HEK293T (cell line): ENCODE measurements at regions not wholly inside any gene's neighbourhood (a gene's known extent, or its start where the extent isn't known, plus 50 kb on each side); places are given as distances from the start of the nearest gene placed in this dataset.

Experiments
- ARNT ChIP-seq: fragments of 450-650 bp; IDR thresholded peaks from 2 replicates; pipeline ENCODE4 v1.6.1; 2017; ENCODE audit warnings: mild to moderate bottlenecking
- BHLHE40 ChIP-seq: fragments of 450-650 bp; IDR thresholded peaks from 2 replicates; pipeline ENCODE4 v1.6.1; 2016; ENCODE audit warnings: mild to moderate bottlenecking, moderate library complexity, borderline replicate concordance
- CTBP1 ChIP-seq: fragments of 450-650 bp; IDR thresholded peaks from 2 replicates; pipeline ENCODE4 v1.6.1; 2016; ENCODE audit warnings: borderline replicate concordance
- FOXM1 ChIP-seq: fragments of 450-650 bp; IDR thresholded peaks from 2 replicates; pipeline ENCODE4 v1.6.1; 2017; ENCODE audit warnings: mild to moderate bottlenecking, borderline replicate concordance

- TF ChIP-seq FOXM1 (no peak), BHLHE40 (no peak), ARNT (no peak), CTBP1 (no peak)
Measured at GRCh38 chr13:36582977-36583376, 90.8 kb upstream of the SERTM1 start.
